Neural crest cell (in vitro differentiated cells): ENCODE measurements at regions not wholly inside any gene's neighbourhood (a gene's known extent, or its start where the extent isn't known, plus 50 kb on each side); places are given as distances from the start of the nearest gene placed in this dataset.

Source experiments
- DNase-seq: peaks from one replicate; pipeline ENCODE4 v3.0.0; 2021; ENCODE audit warnings: low read depth, mixed read lengths, low spot score
- H3K27ac Mint-ChIP-seq: one replicate; pipeline ENCODE4 v1.8.0; 2021; ENCODE audit warnings: mild to moderate bottlenecking, mixed read lengths; ENCODE audit not compliant: unreplicated experiment
- H3K27me3 Mint-ChIP-seq: 2 replicates; pipeline ENCODE4 v1.8.0; 2021; ENCODE audit warnings: low read depth, mild to moderate bottlenecking, mixed read lengths
- H3K36me3 Mint-ChIP-seq: 2 replicates; pipeline ENCODE4 v1.8.0; 2021; ENCODE audit warnings: low read depth, mild to moderate bottlenecking, mixed read lengths
- H3K4me1 Mint-ChIP-seq: 2 replicates; pipeline ENCODE4 v1.8.0; 2021; ENCODE audit warnings: mixed read lengths
- H3K4me3 Mint-ChIP-seq: one replicate; pipeline ENCODE4 v1.8.0; 2021; ENCODE audit warnings: mild to moderate bottlenecking, mixed read lengths
- H3K9me3 Mint-ChIP-seq: 2 replicates; pipeline ENCODE4 v1.8.0; 2021; ENCODE audit warnings: mixed read lengths
- CTCF ChIP-seq: fragments of 200-600 bp; sonication (generic); conservative IDR thresholded peaks from 2 replicates; pipeline ENCODE4 v1.5.0; 2021; ENCODE audit warnings: antibody characterized with exemption, mild to moderate bottlenecking

DNA sequence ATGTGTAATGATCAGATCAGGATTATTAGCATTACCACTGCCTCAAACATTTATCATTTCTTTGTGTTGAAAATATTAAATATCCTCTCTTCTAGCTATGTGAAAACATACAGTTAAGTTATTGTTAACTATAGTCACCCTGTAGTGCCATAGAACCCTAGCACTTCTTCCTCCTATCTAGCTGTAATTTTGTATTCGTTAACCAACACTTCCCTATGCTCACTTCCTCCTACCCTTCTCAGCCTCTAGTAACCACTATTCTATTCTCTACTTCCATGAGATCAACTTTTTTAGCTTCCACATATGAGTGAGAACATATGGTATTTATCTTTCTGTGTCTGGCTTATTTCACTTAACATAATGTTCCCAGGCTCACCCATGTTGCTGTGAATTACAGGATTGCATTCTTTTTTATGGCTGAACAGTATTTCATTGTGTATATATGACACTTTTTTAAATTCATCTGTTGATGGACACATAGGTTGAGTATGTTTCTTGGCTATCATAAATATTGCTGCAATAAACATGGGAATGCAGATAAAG, 132.7 kb upstream of the RHOBTB1 start:
- H3K27me3 Mint-ChIP-seq = peaks cover 4% of the 10 kb centered on the region
- no peak overlapping the region for H3K27ac Mint-ChIP-seq
- H3K9me3 Mint-ChIP-seq = no peaks in the 10 kb centered on the region
- H3K36me3 Mint-ChIP-seq = no peaks in the 10 kb centered on the region
- DNase-seq = no peak
- H3K4me3 Mint-ChIP-seq = no peak overlapping the region
- TF ChIP-seq CTCF = no peak
- no peaks in the 10 kb centered on the region for H3K4me1 Mint-ChIP-seq

- Mint-ChIP-seq H3K27me3 (peaks cover 4% of the 10 kb centered on the region), H3K36me3 (no peaks in the 10 kb centered on the region)
Observed at GRCh38 chr10:61073391-61073790, 129.4 kb upstream of the RHOBTB1 start.

GRCh38 chr10:61071580-61071979, 127.6 kb upstream of the RHOBTB1 start:
- Mint-ChIP-seq H3K4me3 (no peak overlapping the region), H3K9me3 (no peaks in the 10 kb centered on the region), H3K36me3 (no peaks in the 10 kb centered on the region), H3K27me3 (peaks cover 2% of the 10 kb centered on the region), H3K4me1 (no peaks in the 10 kb centered on the region), H3K27ac (no peak overlapping the region)
- TF ChIP-seq CTCF = no peak
- no peak for DNase-seq

More at GRCh38 chr10:61073391-61073790, 129.4 kb upstream of the RHOBTB1 start:
- Mint-ChIP-seq H3K4me3 (no peak overlapping the region), H3K4me1 (no peaks in the 10 kb centered on the region), H3K9me3 (no peaks in the 10 kb centered on the region), H3K27ac (no peak overlapping the region)
- no peak for DNase-seq
- no peak for TF ChIP-seq CTCF

DNA sequence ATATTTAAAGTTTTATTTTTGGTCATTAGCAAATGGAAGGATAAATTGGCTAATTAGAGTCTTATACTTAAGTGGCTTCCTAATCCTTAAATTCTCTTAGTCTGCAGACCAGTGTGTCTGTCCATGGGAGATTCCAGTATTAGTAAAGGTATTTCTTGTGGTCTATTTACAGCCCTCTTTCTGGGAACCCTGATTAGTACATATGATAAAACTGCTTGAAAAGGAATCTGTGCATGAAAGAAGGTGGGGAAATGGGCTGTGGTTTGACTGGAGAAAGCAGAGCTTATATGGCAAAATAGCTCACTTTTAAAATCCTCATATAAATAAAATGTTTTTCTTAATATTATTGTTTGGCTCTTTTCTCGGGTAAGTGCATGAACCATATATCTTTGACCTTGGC, 124.5 kb upstream of the RHOBTB1 start:
- Mint-ChIP-seq H3K27ac (no peak overlapping the region), H3K36me3 (no peaks in the 10 kb centered on the region), H3K4me3 (no peak overlapping the region), H3K27me3 (peaks cover 2% of the 10 kb centered on the region), H3K4me1 (peaks cover 4% of the 10 kb centered on the region), H3K9me3 (no peaks in the 10 kb centered on the region)
- no peak for TF ChIP-seq CTCF
- DNase-seq = no peak

DNA sequence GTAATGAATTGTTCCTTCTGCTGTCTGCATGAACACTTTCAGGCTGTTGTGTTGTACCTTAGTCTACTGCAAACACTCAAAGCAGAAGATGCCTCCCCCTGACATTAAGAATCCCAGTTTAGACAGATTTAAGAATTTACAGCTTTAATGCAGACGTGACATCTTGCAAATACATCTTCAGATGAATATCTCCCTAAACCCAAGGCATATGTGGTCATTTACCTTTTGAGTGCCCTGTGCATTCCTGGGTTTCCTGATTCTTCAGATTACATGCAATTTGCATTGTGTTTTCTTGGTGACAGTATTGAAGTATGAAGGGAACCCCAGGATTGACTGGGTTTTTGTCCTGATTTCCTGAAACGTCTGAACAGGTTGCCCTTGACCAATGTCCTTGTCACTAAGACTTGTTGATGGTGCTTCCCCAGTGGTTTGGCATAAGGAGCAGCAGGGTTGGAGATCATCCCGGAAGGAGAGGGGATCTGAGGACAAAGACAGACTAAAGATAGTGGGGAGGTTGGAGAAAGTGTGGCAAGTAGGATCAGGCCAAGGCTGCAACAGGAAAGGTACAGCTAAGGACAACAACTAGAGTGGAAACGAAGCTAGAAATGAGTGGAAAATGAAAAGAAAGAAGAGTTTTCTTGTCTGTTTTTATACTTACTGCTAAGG, 123.8 kb upstream of the RHOBTB1 start:
- H3K36me3 Mint-ChIP-seq = no peaks in the 10 kb centered on the region
- H3K4me1 Mint-ChIP-seq = peaks cover 4% of the 10 kb centered on the region
- no peak overlapping the region for H3K4me3 Mint-ChIP-seq
- DNase-seq = no peak
- H3K27me3 Mint-ChIP-seq = peaks cover 2% of the 10 kb centered on the region
- no peak for TF ChIP-seq CTCF
- H3K27ac Mint-ChIP-seq = no peak overlapping the region
- no peaks in the 10 kb centered on the region for H3K9me3 Mint-ChIP-seq
